Upper lobe of right lung (tissue), 1 donor: ENCODE measurements at regions not wholly inside any gene's neighbourhood (a gene's known extent, or its start where the extent isn't known, plus 50 kb on each side); places are given as distances from the start of the nearest gene placed in this dataset.

ENCODE experiments used
- ATAC-seq: fragments of 200-7000 bp; cut with Tn5 transposase; one replicate; pipeline ENCODE4 v1.9.1; 2020; ENCODE audit warnings: mild to moderate bottlenecking, moderate library complexity
- DNase-seq: peaks from one replicate; pipeline ENCODE4 v3.0.0-alpha.2; 2020
- H3K27ac ChIP-seq: fragments of 200-600 bp; one replicate; pipeline ENCODE4 v1.8.0; 2022
- H3K27me3 ChIP-seq: fragments of 200-600 bp; one replicate; pipeline ENCODE4 v1.8.0; 2022; ENCODE audit warnings: mild to moderate bottlenecking
- H3K36me3 ChIP-seq: fragments of 200-600 bp; one replicate; pipeline ENCODE4 v1.8.0; 2022
- H3K4me1 ChIP-seq: fragments of 200-600 bp; one replicate; pipeline ENCODE4 v1.8.0; 2022
- H3K4me3 ChIP-seq: fragments of 200-600 bp; one replicate; pipeline ENCODE4 v1.8.0; 2022; ENCODE audit warnings: mild to moderate bottlenecking
- H3K9me3 ChIP-seq: fragments of 200-600 bp; one replicate; pipeline ENCODE4 v1.8.0; 2022
- intact Hi-C: fragments of 100-400 bp; cut with DNase I; formaldehyde crosslinking; loops from one replicate; pipeline ENCODE4 v1.11.0; 2022
- TF ChIP-seq, protein P1 (sequence below): fragments of 200-600 bp; IDR thresholded peaks from one replicate; pipeline ENCODE4 v1.8.0; 2022; ENCODE audit warnings: antibody characterized with exemption
- donor health status: DM: no; HTN: yes; CAD: no; lungs with severe emphysema.

DNA sequence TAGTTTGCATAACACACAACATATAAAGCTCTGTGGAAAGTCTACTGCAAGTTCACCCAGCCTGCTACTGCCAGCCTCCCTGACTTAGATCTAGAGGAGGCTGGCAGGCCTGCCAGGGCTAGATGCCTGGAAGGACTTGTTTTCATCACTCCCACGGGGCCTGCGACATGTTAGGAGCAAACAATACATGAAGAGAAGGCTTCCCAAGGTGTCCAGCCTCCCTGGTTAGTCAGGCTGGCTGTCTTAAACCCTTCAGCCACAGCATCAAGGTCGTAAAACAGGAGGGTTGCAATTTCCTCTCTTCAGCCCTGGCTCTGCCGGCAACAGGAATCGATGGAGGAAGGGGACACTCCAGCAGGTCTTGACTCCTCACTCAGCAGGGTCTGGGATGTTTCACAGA, 104.5 kb downstream of the NGF start:
- TF ChIP-seq, protein P1, sequence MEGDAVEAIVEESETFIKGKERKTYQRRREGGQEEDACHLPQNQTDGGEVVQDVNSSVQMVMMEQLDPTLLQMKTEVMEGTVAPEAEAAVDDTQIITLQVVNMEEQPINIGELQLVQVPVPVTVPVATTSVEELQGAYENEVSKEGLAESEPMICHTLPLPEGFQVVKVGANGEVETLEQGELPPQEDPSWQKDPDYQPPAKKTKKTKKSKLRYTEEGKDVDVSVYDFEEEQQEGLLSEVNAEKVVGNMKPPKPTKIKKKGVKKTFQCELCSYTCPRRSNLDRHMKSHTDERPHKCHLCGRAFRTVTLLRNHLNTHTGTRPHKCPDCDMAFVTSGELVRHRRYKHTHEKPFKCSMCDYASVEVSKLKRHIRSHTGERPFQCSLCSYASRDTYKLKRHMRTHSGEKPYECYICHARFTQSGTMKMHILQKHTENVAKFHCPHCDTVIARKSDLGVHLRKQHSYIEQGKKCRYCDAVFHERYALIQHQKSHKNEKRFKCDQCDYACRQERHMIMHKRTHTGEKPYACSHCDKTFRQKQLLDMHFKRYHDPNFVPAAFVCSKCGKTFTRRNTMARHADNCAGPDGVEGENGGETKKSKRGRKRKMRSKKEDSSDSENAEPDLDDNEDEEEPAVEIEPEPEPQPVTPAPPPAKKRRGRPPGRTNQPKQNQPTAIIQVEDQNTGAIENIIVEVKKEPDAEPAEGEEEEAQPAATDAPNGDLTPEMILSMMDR: no peak
- Histone ChIP-seq H3K27me3 (no peaks in the 10 kb centered on the region), H3K27ac (no peak overlapping the region), H3K4me1 (no peaks in the 10 kb centered on the region), H3K9me3 (no peaks in the 10 kb centered on the region), H3K36me3 (no peaks in the 10 kb centered on the region), H3K4me3 (no peak overlapping the region)
- intact Hi-C loops: no loop called here
- no peak for DNase-seq
- ATAC-seq: no peak

DNA sequence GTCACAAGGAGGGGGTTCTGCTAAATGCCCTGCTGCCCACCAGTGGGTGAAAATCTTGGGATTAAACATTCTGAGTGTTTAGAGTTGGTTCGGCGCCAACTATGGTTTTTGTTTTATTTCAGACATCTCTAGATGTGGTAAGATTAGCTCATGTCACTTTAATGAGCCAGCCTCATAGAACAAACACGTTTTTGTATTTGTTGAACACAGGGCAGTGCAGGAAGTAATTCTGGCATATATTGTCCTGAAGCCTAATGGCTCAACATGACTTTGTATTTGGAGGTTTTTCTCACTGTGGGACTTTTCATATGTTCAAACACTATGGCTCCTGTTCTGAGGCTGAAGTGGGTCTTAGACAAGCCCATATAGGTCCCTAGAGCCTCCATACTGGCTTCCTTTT, 107.8 kb downstream of the NGF start:
- no peak overlapping the region for H3K27ac ChIP-seq
- H3K36me3 ChIP-seq: no peaks in the 10 kb centered on the region
- TF ChIP-seq, protein P1: no peak
- H3K9me3 ChIP-seq: no peaks in the 10 kb centered on the region
- DNase-seq (no peak), ATAC-seq (no peak)
- H3K4me3 ChIP-seq: no peak overlapping the region
- intact Hi-C loops: no loop called here
- H3K27me3 ChIP-seq: no peaks in the 10 kb centered on the region
- no peaks in the 10 kb centered on the region for H3K4me1 ChIP-seq

DNA sequence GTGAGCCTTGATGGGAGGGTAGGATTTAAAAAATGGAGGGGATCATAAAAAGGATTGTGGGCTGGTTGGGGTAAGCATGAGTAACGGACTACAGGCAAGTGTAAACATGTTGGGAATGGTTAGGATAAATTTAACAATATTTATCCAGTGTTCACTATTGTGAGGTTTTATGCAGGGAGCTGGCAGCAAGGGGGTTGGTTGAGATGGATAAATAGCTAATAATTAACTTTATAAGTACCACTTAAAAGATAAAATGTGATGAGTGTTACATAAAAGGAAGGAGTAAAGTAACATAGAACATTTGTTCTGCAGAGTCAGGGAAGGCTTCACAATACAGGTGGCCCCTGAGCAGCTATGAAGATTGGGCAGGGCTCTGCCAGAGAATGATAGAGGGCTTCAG, 109.0 kb downstream of the NGF start:
- Histone ChIP-seq H3K27ac (no peak overlapping the region), H3K9me3 (no peaks in the 10 kb centered on the region), H3K4me3 (no peak overlapping the region), H3K36me3 (no peaks in the 10 kb centered on the region), H3K4me1 (no peaks in the 10 kb centered on the region), H3K27me3 (no peaks in the 10 kb centered on the region)
- DNase-seq: no peak
- ATAC-seq: no peak
- TF ChIP-seq, protein P1: no peak
- intact Hi-C loops: no loop called here

DNA sequence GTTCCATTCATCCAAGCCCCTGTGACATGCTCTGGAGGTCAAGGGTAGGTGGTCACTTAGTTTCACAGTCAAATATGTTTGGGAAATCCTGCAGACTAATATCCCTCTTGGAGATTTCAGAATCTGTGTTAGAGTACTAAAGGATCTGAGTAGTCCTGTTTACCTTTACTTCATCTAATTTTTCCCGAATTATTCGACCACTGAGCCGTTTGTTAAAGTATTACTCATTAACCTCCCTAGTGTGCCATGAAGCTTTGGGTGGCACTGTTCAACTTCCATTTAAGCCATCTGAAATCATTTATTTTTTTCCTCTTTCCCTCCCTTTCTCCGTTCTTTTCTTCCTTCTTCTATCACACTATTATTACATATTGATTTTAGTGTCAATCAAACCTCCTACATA, 109.9 kb downstream of the NGF start:
- TF ChIP-seq, protein P1: no peak
- no peak for ATAC-seq
- DNase-seq: no peak
- H3K4me1 ChIP-seq: no peaks in the 10 kb centered on the region
- intact Hi-C loops: no loop called here
- H3K27ac ChIP-seq: no peak overlapping the region
- H3K27me3 ChIP-seq: no peaks in the 10 kb centered on the region
- H3K36me3 ChIP-seq: no peaks in the 10 kb centered on the region
- H3K4me3 ChIP-seq: no peak overlapping the region
- H3K9me3 ChIP-seq: no peaks in the 10 kb centered on the region

DNA sequence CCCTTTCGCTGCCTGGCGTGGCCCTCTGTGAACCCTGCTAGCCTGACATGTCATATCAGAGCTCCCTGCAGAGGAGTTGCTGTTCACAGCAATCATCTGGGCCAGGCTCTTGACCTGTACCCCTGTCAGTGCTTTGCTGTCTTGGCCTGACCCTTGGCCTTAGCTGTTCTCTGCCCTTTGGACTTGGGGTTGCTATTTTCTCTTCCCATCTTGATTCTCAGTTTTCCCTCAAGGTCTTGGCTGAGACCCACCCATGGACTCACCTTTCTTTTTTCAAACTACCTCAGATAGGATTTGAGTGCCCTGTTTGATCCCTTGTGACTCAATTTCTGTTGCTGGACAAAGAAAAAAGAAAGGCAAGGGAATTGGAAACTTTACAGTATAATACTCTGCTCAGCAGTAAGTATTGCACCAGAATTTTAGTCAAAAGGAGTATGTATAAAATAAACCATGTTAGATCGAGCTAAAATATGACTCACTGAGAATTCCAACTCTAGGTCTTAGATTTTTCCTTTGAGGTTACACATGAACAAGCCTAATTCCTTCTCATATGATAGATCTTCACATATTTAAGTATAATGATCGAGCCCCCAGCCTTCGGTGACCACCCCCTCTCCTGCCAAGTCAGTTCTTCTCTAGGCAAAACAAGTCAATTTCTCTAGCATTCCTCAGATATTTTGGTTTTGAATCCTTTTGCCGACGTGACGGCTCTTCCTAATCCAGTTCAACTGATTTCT, 110.5 kb downstream of the NGF start:
- no peaks in the 10 kb centered on the region for H3K27me3 ChIP-seq
- intact Hi-C loops: no loop called here
- H3K9me3 ChIP-seq: no peaks in the 10 kb centered on the region
- no peak overlapping the region for H3K4me3 ChIP-seq
- H3K27ac ChIP-seq: no peak overlapping the region
- H3K36me3 ChIP-seq: no peaks in the 10 kb centered on the region
- no peak for ATAC-seq
- no peak for DNase-seq
- H3K4me1 ChIP-seq: no peaks in the 10 kb centered on the region
- TF ChIP-seq, protein P1: no peak
